ENCODE measurements at regions not wholly inside any gene's neighbourhood (a gene's known extent, or its start where the extent isn't known, plus 50 kb on each side); places are given as distances from the start of the nearest gene placed in this dataset.
"Not testable (repeated sequence)": the region's sequence is repeated elsewhere in the genome, so short reads cannot be mapped to it uniquely, and the experiment has no call there.

DNA sequence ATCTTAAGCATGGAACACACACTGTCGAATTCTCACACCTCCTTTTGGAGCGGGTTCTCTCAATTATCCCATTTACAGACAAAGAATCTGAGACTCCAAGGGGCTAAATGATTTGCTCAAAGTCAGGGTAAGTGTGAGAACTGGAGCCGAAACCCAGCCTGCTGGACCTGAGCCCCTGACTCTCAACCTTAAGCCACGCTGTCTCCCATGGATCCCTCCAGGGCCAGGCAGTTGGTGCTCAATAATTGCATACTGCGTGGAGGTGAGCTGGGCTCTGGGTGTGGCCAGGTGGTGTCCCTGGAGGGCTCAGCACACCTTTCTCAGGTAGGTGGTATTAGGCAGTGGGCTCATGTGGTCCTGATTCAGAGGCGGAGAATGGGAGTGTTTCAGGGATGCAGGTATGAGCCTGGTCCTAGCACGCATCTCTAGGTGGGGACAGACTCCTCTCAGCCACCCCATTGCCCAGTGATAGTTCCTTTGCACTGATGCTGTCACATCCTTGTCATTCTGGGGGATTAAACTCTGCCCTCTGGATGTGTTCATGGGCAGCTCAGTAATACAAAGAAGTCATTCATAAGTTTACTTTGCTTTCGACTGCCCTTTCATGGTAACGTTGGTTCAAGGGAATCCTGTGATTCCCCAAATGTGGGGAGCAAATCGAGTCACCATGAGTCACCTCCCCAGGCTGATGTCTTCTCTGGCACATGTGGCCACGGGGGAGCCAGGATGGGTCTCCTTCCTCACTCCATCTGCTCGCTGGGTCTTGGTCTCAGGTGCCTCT lies 399.5 kb upstream of the TNRC6C start:
- no peak for DNase-seq

DNA sequence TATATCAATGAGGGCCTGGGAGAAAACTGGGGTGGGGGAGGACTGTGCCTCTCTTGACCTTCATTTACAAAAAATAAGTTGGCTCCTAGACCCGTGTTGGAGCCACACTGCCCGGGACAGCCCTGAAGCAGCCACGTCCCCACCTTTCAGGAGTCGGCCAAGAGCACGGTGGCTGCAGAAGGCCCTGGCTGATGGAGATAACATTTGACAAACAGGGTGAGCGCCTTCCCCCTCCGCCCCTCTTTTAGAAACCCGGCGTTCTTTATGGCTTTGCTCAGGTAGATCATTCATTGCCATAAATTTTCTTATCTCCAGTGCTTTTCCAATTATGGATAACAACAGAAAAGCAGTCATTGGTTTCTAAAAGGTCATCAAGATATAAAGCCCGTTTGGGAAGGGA lies 398.1 kb upstream of the TNRC6C start:
- no peak for DNase-seq

DNA sequence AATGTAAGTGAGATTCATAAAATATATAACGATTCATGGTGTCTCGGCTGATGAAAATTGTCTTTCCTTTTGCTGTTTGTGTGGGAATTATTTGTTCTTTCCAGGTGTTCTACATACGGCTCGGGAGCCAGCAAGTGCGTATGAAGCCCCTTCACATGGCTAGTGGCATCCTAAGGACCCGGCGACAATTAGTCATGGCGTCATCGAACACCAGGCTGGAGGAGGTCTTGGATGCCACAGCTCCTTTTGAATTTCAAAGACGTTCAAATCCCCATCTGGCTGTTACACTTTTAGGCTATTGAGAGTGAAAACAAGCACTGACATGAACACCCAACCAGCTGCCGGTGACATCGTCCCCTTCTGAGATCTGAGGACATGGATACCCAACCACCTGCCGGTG lies 397.7 kb upstream of the TNRC6C start:
- DNase-seq: no peak

DNA sequence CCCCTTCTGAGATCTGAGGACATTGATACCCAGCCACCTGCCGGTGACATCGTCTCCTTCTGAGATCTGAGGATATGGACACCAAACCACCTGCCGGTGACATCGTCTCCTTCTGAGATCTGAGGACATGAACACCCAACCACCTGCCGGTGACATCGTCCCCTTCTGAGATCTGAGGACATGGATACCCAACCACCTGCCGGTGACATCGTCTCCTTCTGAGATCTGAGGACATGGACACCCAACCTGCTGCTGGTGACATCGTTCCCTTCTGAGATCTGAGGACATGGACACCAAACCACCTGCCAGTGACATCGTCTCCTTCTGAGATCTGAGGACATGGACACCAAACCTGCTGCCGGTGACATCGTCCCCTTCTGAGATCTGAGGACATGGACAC lies 396.1 kb upstream of the TNRC6C start:
- not testable (repeated sequence) for DNase-seq

DNA sequence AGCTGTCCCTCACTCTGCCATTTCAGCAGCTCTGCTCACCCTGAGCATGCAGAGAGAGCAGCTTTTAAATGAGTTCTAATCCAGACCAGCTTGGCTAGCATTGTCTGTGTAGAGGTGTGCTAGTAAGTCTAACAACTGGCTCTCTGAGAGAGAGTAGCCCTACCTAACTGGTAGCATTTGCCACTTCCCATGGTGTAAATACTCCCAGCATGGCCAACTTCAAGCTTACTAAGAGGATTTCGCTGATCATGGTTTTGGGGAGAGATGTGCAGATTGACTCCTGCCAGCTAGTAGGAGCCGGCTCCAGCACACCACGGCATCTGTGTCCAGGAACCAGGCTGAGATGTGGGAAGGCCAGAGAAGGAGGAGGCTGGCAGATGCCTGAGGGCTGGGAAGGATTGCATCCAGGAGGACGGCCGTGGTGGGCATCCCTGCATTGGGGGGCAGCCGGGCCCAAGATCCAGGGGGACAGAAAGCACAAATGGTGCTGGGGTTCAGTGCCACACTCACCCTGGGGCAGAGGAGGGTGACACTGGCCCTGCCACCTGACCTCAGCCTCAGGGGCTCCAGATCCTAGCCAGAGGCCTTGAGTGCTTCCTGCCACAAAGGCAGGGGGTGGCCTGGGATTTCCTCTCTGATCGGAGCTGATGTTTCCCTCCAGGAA lies 394.9 kb upstream of the TNRC6C start:
- no peak for DNase-seq

DNA sequence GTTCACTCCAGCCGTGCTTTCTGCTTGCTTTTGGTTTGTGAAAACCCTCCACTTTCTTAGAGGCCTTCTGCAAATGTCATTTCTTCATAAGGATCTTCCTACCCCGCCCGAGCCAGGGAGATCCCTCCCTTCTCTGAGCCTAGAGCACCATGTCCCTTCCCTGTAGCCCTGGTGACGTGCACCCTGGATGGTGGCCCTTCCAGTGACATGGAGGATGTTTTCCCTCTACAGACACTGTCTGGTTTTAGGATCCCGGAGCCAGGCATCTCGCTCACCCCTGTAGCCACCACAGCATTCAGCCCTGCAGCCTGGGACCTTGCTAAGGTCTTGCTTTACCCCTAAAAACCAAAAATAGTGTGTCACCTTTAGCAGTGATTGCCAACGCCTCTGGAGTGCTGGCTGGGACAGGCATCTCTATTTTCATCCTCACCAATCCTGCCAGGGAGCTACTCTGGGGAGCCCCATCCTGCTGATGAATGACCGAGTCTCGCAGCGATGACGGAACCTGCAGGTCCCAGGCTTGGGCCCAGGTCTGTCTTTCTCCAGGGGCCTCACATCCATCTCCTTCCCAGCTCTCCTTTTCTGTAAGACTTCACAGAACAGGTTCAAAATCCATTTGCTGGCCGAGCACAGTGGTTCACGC lies 394.1 kb upstream of the TNRC6C start:
- DNase-seq: no peak

DNA sequence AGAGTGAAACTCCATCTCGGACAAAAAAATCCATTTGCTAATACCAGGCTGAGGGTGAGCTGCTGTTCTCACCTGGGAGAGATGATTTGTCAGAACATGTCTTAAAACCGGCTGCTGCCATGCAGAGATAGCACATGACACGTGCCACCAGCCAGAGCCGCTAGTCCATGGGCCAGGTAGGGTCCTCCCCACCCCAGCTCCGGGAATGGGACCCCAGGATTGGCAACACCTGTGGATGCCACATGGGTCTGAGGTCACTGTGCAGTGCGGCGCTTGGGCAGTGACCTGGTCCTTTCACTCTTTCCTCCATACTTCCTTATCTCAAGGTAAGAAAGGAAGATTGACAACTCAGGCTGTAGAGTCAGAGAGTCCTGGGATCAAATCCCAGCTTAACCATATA lies 393.3 kb upstream of the TNRC6C start:
- no peak for DNase-seq

DNA sequence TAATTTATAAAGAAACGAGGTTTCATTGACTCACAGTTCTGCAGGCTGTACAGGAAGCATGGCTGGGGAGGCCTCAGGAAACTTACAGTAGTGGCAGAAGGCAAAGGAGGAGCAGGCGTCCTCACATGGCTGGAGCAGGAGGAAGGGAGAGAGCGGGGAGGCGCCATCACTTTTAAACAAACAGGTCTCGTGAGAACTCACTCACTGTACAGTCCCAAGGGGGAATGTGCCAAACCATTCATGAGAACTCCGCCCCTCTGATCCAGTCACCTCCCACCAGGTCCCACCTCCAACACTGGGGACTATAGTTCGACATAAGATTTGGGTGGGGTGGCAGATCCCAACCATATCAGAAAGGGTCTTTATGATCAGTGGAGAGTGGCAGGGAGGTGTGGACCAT lies 392.4 kb upstream of the TNRC6C start:
- DNase-seq: no peak

DNA sequence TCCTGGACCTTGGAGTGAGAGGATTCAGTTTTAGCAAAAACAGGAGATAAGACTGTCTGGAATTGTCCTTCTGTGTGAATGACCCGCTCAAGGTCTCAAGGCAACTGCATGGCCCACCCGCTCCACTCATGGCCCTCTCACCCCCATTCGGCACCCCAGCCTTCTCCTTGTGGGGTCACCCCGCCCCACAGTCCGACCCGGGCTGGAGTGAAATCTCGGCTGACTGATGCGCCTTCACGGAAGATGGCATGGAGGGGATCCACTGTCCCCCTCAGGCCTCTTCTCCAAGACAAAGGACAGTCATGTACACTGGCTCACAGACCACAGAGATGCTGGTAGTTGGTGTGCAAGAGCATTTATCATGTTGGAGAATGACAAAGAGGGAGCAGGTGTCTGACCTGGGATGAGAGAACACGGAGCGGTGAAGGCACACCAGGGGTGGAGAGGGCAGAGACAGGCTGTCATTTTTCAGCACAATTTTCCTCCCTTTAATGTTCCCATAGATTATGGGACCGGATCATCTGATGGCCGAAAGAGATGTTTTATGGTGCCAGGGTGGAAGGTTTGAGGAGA lies 391.9 kb upstream of the TNRC6C start:
- DNase-seq: no peak

DNA sequence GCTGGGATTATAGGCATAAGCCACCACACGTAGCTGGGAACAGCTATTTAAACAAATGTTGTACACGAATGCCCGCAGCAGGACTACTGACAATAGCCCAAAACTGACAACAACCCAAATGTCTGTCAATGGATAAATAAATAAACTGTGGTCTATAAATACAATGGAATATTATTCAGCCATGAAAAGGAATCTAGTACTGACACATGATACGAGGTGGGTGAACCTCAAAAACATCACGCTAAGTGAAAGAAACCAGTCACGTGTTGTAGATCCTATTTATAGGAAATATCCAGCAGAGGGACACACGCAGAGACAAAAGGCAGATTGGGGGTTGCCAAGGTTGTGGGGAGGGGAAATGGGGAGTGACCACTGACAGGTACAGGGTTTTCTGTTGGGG lies 390.0 kb upstream of the TNRC6C start:
- DNase-seq: no peak

DNA sequence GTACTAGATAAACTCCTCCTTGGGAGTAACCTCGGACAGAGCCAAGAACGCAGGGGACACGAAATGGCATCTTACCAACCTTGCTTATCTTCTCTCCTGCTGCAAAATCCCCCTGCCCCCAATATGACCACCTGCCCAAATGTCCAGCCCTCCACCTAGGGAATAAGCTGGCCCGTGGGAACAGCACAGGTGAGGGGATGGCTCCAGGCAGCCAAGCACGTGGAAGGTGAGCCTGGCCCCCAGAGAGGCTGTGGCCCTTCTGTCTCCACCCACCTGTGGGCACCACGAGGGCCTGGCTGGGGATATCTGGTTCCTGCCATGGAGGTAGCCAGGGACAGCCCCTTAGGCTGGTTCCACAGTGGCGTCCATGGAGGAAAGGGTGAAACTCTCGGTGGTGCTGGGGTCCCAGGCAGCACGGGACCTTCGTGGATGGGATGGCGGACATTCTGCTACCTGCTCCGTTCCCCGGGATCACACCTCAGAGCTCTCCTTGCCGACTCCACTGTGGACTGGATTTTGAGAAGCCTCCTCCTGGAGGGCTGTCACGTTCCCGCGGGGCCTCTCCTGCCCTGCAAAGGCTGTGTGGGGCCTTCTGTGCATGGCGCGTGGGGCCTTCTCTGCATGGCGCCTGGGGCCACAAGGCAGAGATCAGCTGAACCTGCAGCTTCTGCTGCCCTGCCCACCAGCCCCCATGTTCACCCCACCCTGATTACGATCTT lies 388.5 kb upstream of the TNRC6C start:
- no peak for DNase-seq

DNA sequence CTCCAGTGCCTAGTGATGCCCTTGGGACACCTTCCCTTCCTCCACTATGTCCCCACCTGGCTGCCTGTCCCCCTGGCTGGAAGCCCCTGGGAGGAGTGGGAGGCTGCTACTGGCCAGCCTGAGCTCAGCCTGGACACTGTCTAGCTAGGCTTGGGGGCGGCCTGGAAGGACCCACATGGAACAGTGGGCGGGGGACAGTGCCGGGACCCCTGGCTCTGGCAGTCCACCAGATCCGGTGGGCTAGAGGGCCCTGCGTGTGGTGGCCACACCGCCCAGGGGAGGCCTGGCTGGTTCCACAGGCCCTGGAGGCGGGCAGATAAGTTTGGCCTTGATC lies 388.0 kb upstream of the TNRC6C start:
- DNase-seq: no peak

DNA sequence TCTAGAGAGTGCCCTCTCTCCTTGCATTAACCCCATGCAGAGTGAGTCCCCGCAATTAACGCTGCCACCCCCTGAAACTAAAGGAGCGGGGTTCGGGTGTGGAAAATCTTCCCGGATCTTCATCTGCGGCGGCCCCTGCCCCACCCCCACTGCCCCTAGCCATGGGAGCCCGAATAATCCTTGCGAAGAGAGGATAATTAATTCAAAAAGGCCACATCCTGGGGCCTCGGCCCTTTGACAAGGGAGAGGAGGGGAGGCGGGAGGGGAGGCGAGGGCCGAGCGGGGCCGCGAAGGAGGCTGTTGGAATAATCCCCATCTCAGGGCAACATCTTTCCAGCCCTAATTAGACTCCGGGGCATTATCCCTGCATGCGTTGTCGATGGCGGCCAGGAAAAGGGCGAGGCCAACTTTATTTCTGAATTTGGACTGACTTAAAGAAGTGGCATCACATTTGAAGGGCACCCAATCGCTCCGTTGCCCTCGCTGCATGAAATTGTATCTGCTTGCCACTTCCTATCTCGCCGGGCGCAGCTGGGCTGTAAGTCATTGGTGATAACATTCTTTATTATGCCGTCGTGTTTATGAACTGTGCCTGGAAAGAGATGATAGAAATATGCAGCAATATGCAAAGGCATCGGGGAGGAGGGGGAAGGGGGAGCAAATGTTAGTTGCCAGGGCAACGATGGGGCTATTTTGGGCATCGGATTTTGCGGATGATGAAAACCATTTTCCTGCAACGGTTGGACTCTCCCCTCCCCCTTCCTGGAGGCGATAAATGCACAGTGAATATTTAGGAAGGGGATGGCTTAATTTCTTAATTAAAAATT lies 387.1 kb upstream of the TNRC6C start:
- DNase-seq: peak in 1 of 2 donors; percentile 12

DNA sequence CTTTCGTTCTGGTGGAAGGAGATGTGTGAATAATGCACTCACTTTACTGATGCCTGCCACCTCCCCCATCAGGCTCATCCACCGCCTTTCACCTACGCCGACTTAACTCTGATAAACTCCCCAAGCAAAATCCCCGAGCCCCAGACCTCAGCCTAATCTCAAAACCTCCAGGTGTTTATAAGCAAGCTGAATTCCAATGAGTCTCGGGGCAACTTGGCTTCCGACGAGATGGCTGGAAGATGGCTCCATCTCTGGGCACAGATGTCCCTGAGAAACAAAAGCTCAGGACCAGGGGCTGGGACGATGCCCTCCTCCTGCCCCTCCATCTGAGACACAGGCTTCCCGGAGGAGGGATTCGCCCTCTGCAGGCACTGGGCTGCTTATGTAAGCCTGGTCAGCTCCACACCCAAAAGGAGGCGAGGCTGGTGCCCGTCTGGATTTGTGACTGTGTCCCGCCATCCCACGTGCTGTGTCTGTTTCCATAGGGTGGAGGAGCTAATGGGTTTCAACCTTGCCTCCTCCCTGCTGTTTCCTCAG lies 386.4 kb upstream of the TNRC6C start:
- DNase-seq: no peak

DNA sequence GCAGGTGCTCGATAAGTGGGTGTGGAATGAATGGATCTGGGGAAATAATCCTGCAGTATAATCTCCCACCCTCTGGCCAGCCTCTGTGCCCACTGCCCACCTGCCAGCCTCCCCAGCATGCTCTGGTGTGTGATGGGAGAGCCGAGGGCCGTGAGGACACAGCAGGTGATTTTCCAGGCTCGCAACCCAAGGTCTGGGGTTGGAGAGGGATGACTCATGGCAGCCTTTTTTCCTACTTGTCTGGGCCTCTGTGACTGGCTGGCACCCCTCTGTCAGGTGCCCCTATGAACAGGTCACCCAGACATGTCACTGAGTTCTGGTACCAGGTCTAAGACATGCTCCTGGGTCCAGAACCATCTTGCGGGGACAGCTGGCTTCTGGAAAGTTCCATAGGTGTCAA lies 385.7 kb upstream of the TNRC6C start:
- DNase-seq: no peak

DNA sequence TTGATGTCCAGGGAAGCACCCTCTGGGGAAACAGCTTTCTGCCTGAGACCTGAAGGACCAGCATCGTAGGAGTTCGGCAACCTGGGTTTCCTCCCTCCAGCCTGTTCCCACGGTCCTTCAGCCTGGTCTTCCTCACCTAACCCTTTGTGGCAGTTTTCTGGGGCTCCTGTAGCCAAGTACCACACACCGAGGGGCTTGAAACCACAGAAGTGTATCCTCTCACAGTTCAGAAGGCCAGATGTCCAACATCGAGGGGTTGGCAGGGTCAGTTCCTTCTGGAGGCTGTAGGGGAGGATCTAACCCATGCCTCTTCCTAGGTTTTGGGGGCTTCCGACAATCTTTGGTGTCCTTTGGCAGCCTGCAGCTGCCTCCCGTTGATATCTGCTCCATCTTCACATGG lies 381.0 kb upstream of the TNRC6C start:
- DNase-seq: no peak

DNA sequence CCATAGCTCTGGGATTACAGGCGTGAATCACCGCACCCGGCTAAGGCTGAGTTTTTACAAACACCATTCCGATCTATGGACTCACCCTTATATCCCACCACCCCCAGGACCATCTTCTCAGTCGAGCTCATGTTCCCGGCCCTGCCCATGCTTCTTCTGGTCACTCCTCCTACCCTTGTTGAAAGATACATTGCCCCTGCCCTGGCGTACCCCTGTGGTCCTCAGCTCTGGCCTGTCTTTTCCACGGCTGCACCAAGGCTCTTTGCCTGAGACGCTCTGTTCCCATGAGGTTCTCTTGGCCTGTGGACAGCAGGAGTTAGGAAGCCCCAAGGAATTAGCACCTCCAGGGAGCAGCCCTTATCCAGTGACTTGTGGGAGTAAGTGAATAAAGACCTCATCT lies 379.4 kb upstream of the TNRC6C start:
- DNase-seq: no peak

DNA sequence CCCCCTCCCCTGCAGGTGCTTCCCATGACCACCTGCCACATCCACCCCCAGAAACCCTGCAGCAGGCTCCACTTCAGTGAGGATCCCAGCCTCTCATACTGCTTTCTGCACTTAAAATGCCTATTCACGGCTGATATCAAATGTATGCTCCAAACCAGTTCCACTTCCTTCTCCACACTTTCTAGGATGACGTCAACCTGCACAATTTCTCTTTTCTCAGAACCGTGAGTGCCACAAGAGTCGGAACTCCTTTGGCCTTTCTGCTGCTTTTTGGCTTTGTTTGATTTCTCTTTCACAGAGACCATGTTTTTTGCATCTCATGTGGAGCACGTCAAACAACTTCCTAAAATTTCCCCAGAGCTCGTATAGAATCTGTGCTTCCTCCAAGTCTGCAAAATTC lies 378.8 kb upstream of the TNRC6C start:
- peak; percentile 90 to 96 for DNase-seq

DNA sequence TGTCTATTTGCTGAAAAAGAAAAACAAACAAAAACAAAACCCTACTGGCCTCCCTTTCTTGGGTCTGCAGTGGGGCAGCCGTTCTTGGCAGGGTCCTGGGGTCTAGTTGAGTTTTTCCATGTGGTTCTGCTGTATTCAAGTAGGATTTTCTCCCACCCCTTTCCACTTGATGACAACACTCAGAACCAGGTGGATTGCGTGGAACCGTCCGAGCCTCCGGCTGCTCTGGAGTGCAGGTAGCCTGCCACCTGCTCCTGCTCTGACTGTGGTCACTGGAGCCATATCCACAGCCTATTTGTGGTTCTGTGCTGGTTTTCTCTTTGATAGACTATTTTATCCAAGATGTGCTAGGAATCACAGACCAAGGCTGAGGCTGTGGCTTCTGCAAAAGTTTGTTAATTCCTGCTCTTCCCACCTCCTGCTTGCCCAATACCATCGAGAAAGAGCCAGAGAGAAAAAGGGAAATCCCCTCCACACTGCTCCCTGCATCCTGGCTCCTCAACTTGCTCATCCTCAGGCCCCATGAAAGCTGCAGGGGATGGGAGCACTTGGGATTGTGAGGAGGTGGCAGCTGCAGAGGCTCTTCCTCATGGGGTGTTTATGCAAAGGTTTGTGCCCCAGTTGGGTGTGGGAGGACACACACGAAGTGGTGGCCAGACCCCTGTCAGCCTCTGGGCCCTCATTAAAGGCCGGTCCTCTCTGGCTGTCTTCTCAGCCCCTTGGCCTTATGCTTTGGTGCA lies 377.8 kb upstream of the TNRC6C start:
- DNase-seq: peak; percentile 37 to 58

DNA sequence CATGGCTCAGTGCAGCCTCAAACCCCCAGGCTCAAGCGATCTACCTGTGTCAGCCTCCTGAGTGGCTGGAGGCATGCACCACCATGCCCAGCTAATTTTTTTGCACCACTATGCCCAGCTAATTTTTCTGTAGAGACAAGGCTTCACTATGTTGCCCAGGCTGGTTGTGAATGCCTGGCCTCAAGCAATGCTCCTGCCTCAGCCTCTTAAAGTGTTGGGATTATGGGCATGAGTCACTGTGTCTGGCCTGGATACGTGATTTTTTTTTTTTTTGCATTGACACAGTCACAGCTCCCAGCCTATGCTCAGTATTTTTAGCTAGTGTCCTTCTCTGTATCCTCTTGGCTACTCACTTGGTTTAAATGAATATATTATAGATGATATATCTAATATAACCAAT lies 377.0 kb upstream of the TNRC6C start:
- DNase-seq: no peak

All from inflammatory macrophage (primary cell).